Adipocyte (in vitro differentiated cells): ENCODE measurements at regions not wholly inside any gene's neighbourhood (a gene's known extent, or its start where the extent isn't known, plus 50 kb on each side); places are given as distances from the start of the nearest gene placed in this dataset.

Source experiments
- DNase-seq: peaks from one replicate; pipeline ENCODE4 v3.0.0-alpha.2; 2015; ENCODE audit warnings: low read depth
- H3K27me3 ChIP-seq: replicated peaks from 2 replicates; pipeline ENCODE4 v1.7.0; 2013; ENCODE audit warnings: mild to moderate bottlenecking, low read length, moderate library complexity; ENCODE audit not compliant: control insufficient read depth, insufficient read depth
- H3K36me3 ChIP-seq: 2 replicates; pipeline ENCODE4 v1.7.0; 2013; ENCODE audit warnings: low read length, mild to moderate bottlenecking, moderate library complexity; ENCODE audit not compliant: control insufficient read depth, insufficient read depth, severe bottlenecking
- H3K4me1 ChIP-seq: 2 replicates; pipeline ENCODE4 v1.7.0; 2013; ENCODE audit warnings: mild to moderate bottlenecking, low read length, moderate library complexity; ENCODE audit not compliant: control insufficient read depth, insufficient read depth
- H3K4me3 ChIP-seq: 2 replicates; pipeline ENCODE4 v1.7.0; 2013; ENCODE audit warnings: mild to moderate bottlenecking, low read length, moderate library complexity
- H3K9ac ChIP-seq: 2 replicates; pipeline ENCODE4 v1.7.0; 2013; ENCODE audit warnings: mild to moderate bottlenecking, low read length, moderate library complexity
- H3K9me3 ChIP-seq: 2 replicates; pipeline ENCODE4 v1.7.0; 2013; ENCODE audit warnings: mild to moderate bottlenecking, low read length, moderate library complexity; ENCODE audit not compliant: control insufficient read depth

GRCh38 chr6:166877906-166878305 lies 78.4 kb downstream of the RNASET2 start:
- H3K36me3 ChIP-seq = no peaks in the 10 kb centered on the region
- H3K27me3 ChIP-seq = no peaks in the 10 kb centered on the region
- H3K9ac ChIP-seq = no peak overlapping the region
- no peak overlapping the region for H3K4me3 ChIP-seq
- no peak for DNase-seq
- H3K4me1 ChIP-seq = no peaks in the 10 kb centered on the region
- H3K9me3 ChIP-seq = no peaks in the 10 kb centered on the region

DNA sequence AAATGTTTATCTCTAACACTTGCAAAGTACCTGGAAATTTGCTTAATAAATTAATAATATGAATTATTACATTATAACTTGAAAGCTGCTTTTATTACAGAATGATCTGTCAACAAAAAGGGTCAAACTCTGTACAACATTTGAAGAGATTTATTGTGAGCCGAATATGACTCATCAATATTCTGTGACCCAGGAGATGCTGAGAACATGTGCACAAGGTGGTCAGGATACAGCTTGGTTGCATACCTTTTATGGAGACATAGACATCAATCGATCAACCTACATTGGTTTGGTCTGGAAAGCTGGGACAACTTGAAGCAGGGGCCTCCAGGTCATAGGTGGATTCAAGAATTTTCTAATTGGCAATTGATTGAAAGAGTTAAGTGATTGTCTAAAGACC lies 79.0 kb downstream of the RNASET2 start:
- no peak overlapping the region for H3K9ac ChIP-seq
- no peaks in the 10 kb centered on the region for H3K4me1 ChIP-seq
- no peaks in the 10 kb centered on the region for H3K27me3 ChIP-seq
- no peak overlapping the region for H3K4me3 ChIP-seq
- no peaks in the 10 kb centered on the region for H3K9me3 ChIP-seq
- H3K36me3 ChIP-seq = no peaks in the 10 kb centered on the region
- DNase-seq = no peak

DNA sequence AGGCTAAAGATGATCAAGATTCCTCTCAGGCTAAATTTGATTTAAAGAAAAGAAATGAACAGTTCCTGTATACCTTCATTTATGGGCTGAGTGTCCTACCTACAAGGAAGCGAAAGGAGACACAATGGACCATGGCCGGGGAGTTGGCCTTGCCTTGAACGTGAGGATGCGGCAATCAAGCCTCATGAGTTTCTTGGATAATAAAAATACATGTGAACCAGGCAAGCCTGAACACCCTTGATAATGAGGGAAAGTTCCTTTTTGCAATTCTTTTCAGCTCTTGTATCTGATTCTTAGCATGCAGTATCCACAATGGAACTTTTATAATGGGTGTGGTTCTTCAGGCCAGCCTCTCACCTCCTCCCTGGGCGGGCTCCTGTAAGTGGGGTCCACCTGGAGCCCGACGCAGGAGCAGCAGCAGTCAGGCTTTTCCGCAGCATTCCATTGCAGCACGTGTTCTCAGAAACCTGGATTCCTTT lies 83.8 kb downstream of the RNASET2 start:
- H3K36me3 ChIP-seq = no peaks in the 10 kb centered on the region
- H3K27me3 ChIP-seq = peaks cover 3% of the 10 kb centered on the region
- no peaks in the 10 kb centered on the region for H3K9me3 ChIP-seq
- no peaks in the 10 kb centered on the region for H3K4me1 ChIP-seq
- no peak overlapping the region for H3K9ac ChIP-seq
- no peak overlapping the region for H3K4me3 ChIP-seq
- DNase-seq = no peak

DNA sequence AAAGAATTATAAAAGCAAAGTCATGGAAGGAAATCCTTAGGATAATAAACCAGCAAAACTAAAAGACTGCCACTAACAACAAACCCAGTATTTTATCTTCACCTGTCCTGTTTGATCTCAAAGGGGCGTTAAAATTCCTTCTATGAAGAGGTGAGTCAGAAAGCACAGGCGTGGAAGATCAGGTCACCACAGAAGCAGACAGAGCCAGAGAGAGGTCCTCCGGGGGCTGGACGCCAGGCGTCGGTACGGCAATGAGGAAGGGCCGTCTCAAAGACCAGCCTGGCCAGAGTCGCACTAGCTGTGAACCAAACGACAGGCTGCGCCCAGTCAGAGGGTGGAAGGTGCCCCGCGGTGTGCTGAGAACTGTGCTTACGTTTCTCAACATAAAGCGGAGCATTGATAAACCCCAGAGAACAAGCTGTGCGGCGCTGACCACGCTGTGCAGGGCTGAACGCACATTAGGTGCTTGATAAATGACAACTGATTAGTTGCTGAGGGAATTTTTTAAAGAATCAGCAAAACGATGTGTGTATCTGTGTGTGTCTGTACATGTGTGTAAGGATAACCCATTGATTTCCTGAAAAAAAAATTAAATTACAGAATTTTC lies 85.6 kb downstream of the RNASET2 start:
- Histone ChIP-seq H3K36me3 (no peaks in the 10 kb centered on the region), H3K4me1 (no peaks in the 10 kb centered on the region), H3K9me3 (no peaks in the 10 kb centered on the region), H3K4me3 (no peak overlapping the region), H3K9ac (no peak overlapping the region), H3K27me3 (peaks cover 7% of the 10 kb centered on the region)
- no peak for DNase-seq

GRCh38 chr6:166866839-166867637 lies 89.3 kb downstream of the RNASET2 start:
- H3K27me3 ChIP-seq = peaks cover 36% of the 10 kb centered on the region
- no peak overlapping the region for H3K9ac ChIP-seq
- DNase-seq = no peak
- H3K36me3 ChIP-seq = no peaks in the 10 kb centered on the region
- no peaks in the 10 kb centered on the region for H3K4me1 ChIP-seq
- no peaks in the 10 kb centered on the region for H3K9me3 ChIP-seq
- H3K4me3 ChIP-seq = no peak overlapping the region

GRCh38 chr6:166864333-166864732 lies 92.0 kb downstream of the RNASET2 start:
- peaks cover 60% of the 10 kb centered on the region for H3K27me3 ChIP-seq
- no peak overlapping the region for H3K9ac ChIP-seq
- no peaks in the 10 kb centered on the region for H3K4me1 ChIP-seq
- H3K9me3 ChIP-seq = no peaks in the 10 kb centered on the region
- DNase-seq = no peak
- H3K36me3 ChIP-seq = no peaks in the 10 kb centered on the region
- H3K4me3 ChIP-seq = no peak overlapping the region

GRCh38 chr6:166862978-166863530 lies 93.3 kb downstream of the RNASET2 start:
- Histone ChIP-seq H3K36me3 (no peaks in the 10 kb centered on the region), H3K4me3 (no peak overlapping the region), H3K9me3 (no peaks in the 10 kb centered on the region), H3K27me3 (peaks cover 67% of the 10 kb centered on the region), H3K9ac (no peak overlapping the region), H3K4me1 (no peaks in the 10 kb centered on the region)
- DNase-seq = peak; percentile 2

GRCh38 chr6:166862287-166862977 lies 93.9 kb downstream of the RNASET2 start:
- no peaks in the 10 kb centered on the region for H3K4me1 ChIP-seq
- H3K27me3 ChIP-seq = peaks cover 73% of the 10 kb centered on the region
- H3K36me3 ChIP-seq = no peaks in the 10 kb centered on the region
- H3K9ac ChIP-seq = no peak overlapping the region
- no peaks in the 10 kb centered on the region for H3K9me3 ChIP-seq
- peak overlapping the region; percentile 60 for H3K4me3 ChIP-seq
- peak; percentile 21 for DNase-seq

DNA sequence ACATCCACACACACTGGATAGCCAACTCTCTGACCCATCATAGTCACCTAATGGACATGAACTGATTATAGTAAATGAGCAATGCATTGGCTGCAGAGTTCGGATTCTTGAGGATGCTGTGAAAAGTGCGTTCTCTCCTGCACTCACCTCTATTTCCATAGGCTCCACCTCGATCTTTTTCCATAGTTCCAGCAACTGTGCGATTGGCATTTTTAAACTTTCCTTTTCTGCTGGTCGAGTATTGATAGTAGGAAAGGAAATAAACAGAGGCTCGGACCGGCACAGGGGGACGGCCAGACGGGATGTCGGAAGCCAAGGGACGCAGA lies 94.4 kb downstream of the RNASET2 start:
- no peak for DNase-seq
- Histone ChIP-seq H3K36me3 (no peaks in the 10 kb centered on the region), H3K9me3 (no peaks in the 10 kb centered on the region), H3K27me3 (peaks cover 71% of the 10 kb centered on the region), H3K4me3 (peak overlapping the region; percentile 60), H3K9ac (no peak overlapping the region), H3K4me1 (no peaks in the 10 kb centered on the region)

DNA sequence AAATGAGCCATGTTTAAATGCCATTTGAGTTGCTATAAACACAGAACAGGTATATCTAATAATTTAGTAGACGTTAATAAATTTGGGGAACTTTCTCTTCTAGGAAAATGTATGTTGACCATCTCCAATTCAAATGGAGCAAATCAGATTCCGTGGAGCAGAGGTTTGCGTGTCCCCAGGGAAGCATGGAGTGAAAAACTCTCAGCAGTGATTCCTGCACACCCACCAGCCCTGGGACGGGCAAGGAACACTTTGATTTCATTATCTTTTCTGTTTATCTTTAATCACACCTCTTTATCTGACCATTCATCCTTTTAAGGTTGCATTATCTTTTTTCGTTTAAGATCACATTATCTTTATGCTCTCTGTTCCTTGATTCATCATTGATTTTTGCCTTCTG lies 95.0 kb downstream of the RNASET2 start:
- Histone ChIP-seq H3K27me3 (peaks cover 69% of the 10 kb centered on the region), H3K36me3 (no peaks in the 10 kb centered on the region), H3K4me3 (no peak overlapping the region), H3K9ac (no peak overlapping the region), H3K4me1 (no peaks in the 10 kb centered on the region), H3K9me3 (no peaks in the 10 kb centered on the region)
- no peak for DNase-seq

- no peak for DNase-seq
- Histone ChIP-seq H3K4me1 (no peaks in the 10 kb centered on the region), H3K27me3 (peaks cover 69% of the 10 kb centered on the region), H3K9me3 (no peaks in the 10 kb centered on the region), H3K9ac (no peak overlapping the region), H3K36me3 (no peaks in the 10 kb centered on the region), H3K4me3 (no peak overlapping the region)
These were observed 96.0 kb downstream of the RNASET2 start for GRCh38 chr6:166860392-166860791.
